ENCODE measurements at regions not wholly inside any gene's neighbourhood (a gene's known extent, or its start where the extent isn't known, plus 50 kb on each side); places are given as distances from the start of the nearest gene placed in this dataset.
"Not testable (repeated sequence)": the region's sequence is repeated elsewhere in the genome, so short reads cannot be mapped to it uniquely, and the experiment has no call there.

DNA sequence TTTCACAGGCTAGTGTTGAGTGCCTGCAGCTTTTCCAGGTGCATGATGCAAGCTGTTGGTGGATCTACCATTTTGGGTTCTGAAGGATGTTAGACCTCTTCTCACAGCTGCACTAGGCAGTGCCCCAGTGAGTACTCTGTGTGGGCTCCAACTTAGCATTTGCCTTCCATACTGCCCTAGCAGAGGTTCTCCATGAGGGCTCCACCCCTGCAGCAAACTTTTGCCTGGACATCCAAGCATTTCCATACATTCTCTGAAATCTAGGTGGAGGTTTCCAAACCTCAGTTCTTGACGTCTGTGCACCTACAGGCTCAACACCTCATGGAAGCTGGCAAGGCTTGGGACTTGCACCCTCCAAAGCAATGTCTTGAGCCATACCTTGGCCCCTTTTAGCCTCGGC, 1205.4 kb upstream of the SPRY2 start:
- TF ChIP-seq CTCF (IDR thresholded peaks at IDR 0.05; ENCODE audit: poor library complexity, severe bottlenecking); EZH2 (IDR thresholded peaks at IDR 0.05; ENCODE audit: borderline replicate concordance, insufficient read depth, low read length, poor library complexity, severe bottlenecking); POLR2AphosphoS5 (IDR thresholded peaks at IDR 0.05); EP300 (conservative IDR thresholded peaks at IDR 0.05; ENCODE audit: poor library complexity, severe bottlenecking); SMC3 (conservative IDR thresholded peaks at IDR 0.05; ENCODE audit: poor library complexity): not testable (repeated sequence)
